ENCODE measurements at regions not wholly inside any gene's neighbourhood (a gene's known extent, or its start where the extent isn't known, plus 50 kb on each side); places are given as distances from the start of the nearest gene placed in this dataset.

- no peak overlapping the region for H3K4me3 ChIP-seq
- intact Hi-C loops (cut with DNase I): no loop called here
- no peak for DNase-seq (ENCODE audit: low spot score in 2 of 2)
These were observed 86.2 kb upstream of the RESF1 start for GRCh38 chr12:31872831-31873604.

GRCh38 chr12:31869972-31870371 lies 89.2 kb upstream of the RESF1 start:
- no peaks in the 10 kb centered on the region for H3K27me3 ChIP-seq
- H3K36me3 ChIP-seq: no peaks in the 10 kb centered on the region
- H3K4me1 ChIP-seq: no peaks in the 10 kb centered on the region
- H3K27ac ChIP-seq: no peak overlapping the region
- intact Hi-C loops (cut with DNase I): no loop called here
- H3K4me3 ChIP-seq: no peak overlapping the region
- TF ChIP-seq CTCF (IDR thresholded peaks at IDR 0.05): no peak
- DNase-seq (ENCODE audit: low spot score in 2 of 2): no peak
- H3K9me3 ChIP-seq: no peaks in the 10 kb centered on the region

More at GRCh38 chr12:31872831-31873604, 86.2 kb upstream of the RESF1 start:
- H3K9me3 ChIP-seq: no peaks in the 10 kb centered on the region
- H3K27me3 ChIP-seq: no peaks in the 10 kb centered on the region
- no peaks in the 10 kb centered on the region for H3K4me1 ChIP-seq
- no peak for TF ChIP-seq CTCF (IDR thresholded peaks at IDR 0.05)
- H3K27ac ChIP-seq: no peak overlapping the region
- no peaks in the 10 kb centered on the region for H3K36me3 ChIP-seq

GRCh38 chr12:31868965-31869364 lies 90.2 kb upstream of the RESF1 start:
- H3K36me3 ChIP-seq: no peaks in the 10 kb centered on the region
- no peak for DNase-seq (ENCODE audit: low spot score in 2 of 2)
- H3K27ac ChIP-seq: no peak overlapping the region
- intact Hi-C loops (cut with DNase I): no loop called here
- no peak overlapping the region for H3K4me3 ChIP-seq
- no peaks in the 10 kb centered on the region for H3K4me1 ChIP-seq
- no peaks in the 10 kb centered on the region for H3K27me3 ChIP-seq
- TF ChIP-seq CTCF (IDR thresholded peaks at IDR 0.05): no peak
- no peaks in the 10 kb centered on the region for H3K9me3 ChIP-seq

- no peaks in the 10 kb centered on the region for H3K9me3 ChIP-seq
- no peaks in the 10 kb centered on the region for H3K27me3 ChIP-seq
- H3K4me3 ChIP-seq: no peak overlapping the region
- H3K27ac ChIP-seq: no peak overlapping the region
- intact Hi-C loops (cut with DNase I): no loop called here
- no peaks in the 10 kb centered on the region for H3K36me3 ChIP-seq
- no peaks in the 10 kb centered on the region for H3K4me1 ChIP-seq
- DNase-seq (ENCODE audit: low spot score in 2 of 2): no peak
- TF ChIP-seq CTCF (IDR thresholded peaks at IDR 0.05): no peak
These were observed 91.9 kb upstream of the RESF1 start for GRCh38 chr12:31867292-31867691.

- Histone ChIP-seq H3K27me3 (no peaks in the 10 kb centered on the region), H3K4me3 (no peak overlapping the region), H3K4me1 (no peaks in the 10 kb centered on the region), H3K27ac (no peak overlapping the region), H3K36me3 (no peaks in the 10 kb centered on the region), H3K9me3 (no peaks in the 10 kb centered on the region)
- DNase-seq (ENCODE audit: low spot score in 2 of 2): no peak
- no peak for TF ChIP-seq CTCF (IDR thresholded peaks at IDR 0.05)
- intact Hi-C loops (cut with DNase I): no loop called here
These were observed 92.7 kb upstream of the RESF1 start for GRCh38 chr12:31866523-31866922.

All from ascending aorta (tissue), 2 donors.